HPDE6-E6E7 (cell line): ENCODE measurements at regions not wholly inside any gene's neighbourhood (a gene's known extent, or its start where the extent isn't known, plus 50 kb on each side); places are given as distances from the start of the nearest gene placed in this dataset.
A peak's percentile ranks its signal among the peaks of the same experiment; 100 is the strongest.

ENCODE experiments used
- DNase-seq: peaks from one replicate; pipeline ENCODE4 v3.0.0; 2011; ENCODE audit warnings: missing footprints; ENCODE audit errors: extremely low spot score

DNA sequence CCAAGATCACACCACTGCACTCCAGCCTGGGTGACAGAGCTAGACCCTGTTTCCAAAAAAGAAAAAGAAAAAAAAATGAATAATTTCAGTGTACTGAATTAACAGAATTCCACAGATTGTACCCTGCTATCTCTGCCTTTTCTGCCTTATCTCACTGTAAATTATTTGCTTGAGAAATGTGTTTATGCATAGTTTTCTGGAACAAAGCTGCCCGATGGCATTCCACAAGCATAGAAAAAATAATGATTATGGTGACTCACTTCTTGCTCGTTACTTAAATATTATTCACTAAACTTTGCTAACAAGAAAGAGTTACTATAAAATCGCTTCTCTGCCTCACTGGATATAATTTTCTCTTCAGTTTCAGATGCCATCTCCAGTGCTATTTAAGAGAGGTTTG is 88.7 kb upstream of the FAM169A start:
- no peak for DNase-seq

DNA sequence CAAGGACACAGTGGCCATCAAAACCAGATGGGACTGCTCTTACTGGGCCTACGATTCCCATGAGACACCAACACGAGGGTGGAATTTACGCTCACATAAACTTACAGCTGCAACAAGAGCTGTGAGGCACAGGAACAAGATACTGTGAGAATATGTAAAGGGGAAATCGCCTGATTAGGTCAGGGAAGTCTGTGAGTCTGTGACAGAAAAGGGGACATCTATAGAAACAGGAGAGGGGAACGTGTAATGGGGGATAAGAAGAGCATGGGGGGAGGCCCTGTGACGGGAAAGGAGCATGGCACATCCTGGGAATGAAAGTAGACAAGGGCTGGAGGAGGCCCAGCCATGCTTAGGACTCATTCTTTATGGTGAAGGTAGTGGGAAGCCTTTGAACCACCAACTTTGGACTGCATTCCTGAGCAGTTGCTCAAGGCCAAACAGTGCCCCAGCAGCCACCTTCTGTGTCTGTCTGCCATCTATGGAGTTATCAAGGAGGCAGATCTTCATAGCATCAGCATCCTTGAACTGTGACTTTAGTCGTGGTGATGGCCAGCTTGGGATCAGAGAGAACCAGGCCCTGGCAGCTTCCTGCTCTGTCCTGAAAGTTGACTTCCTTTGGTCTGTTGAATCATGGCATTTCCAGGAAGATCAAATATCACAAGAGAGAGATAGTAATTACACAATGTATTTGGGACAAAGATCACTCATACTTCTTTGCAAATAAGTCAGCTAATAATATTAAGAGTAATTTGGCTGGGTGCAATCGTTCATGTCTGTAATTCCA is 87.9 kb upstream of the FAM169A start:
- no peak for DNase-seq

DNA sequence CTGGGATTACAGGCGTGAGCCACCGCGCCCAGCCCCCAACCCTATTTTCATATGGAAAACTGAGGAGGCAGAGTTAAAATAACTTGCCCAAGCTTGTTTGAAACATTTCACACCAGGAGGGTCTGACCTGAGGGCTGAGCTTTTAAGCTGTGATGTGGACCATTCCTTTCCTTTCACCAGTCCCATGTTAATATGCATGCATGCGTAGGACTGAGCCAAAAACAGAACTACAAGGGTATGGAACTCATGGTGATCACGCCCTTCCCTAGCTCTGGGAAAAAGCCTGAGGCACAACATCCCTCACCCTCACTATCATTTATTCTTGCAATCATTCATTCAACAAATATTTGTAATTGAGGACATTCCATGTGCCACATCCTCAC is 87.4 kb upstream of the FAM169A start:
- no peak for DNase-seq

DNA sequence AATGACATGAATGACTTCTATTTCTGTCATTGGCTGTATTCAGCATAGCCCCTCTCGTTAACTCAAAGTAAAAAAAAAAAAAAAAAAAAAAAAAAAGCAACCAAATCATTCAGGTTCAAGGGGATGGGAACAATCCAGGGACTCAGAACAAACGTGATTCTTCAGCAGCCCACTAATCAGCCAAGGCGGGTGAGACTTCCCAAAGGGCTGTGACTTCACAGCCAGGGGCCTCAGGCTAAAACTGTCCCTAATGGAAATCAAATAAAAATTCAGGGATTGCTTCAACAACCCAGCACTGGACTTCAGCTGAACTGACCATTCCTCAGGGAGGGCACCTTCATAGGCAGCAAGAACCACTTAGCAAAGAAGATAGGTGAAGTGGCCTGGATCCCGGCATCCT is 86.2 kb upstream of the FAM169A start:
- no peak for DNase-seq

DNA sequence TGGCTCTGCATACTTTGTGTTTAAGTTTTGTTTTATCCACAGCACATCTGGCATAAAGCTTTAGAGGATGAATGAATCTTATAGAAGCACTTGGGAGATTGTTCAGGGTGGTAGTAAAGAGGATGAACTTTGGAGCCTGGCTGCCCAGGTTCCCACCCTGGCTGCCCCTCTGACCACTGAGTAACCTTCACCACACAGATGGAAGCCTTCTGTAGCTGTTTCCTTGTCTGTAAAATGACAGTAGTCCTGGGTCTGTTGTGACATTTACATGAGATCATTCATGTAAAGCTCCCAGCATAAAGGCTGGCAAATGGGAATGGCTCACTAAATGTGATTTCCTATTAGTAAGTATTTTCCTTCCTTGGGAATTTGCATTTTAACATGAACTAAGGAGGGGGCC is 85.7 kb upstream of the FAM169A start:
- DNase-seq, result no peak

DNA sequence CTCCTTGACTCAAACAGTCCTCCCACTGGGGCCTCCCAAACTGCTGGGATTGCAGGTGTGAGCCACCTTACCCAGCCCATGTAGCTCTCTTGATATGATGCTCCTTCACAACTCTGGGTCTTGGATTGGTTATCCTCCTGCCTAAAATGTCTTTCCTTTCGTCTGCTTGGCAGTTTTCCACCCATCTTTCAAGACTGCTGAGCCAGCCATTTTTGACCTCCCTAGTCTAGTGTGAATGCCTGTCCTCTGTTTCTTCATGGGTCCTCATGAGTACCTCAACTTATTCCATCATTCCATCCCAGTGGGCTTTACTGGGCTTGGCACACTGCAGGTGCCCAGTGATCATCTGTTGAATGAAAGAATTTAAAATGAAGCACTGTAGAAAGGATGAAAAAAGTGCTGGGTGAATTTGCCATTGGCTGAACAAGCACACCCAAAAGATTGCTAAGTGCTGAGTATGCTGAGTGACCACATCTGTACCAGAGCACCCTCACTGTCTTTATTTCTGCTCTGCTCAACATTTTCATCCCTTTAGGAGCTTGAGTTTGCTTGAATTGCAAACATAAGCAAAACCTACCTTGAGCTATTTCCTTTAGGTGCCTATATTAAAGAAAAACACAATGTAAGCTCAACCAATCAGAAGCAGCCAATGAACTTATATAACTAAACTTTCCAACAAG is 84.8 kb upstream of the FAM169A start:
- DNase-seq, result no peak

DNA sequence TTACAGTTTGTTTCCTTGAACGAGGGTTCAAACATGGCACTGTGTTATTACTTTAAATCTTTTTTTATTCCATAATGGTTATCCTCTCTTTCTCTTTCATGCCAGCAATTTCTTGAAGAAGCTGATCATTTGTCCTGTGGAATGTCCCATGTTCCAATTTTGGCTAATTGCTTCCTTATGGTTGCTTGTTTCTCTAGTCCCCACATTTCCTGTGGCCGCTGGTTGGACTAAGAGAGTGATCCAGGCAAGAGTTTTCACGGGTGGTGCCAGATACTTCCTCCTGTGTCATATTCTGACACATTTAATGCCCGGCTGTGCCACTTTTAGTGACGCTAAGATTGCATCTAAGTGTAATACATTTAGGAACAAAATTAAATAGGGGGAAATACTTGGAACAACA is 83.8 kb upstream of the FAM169A start:
- no peak for DNase-seq

DNA sequence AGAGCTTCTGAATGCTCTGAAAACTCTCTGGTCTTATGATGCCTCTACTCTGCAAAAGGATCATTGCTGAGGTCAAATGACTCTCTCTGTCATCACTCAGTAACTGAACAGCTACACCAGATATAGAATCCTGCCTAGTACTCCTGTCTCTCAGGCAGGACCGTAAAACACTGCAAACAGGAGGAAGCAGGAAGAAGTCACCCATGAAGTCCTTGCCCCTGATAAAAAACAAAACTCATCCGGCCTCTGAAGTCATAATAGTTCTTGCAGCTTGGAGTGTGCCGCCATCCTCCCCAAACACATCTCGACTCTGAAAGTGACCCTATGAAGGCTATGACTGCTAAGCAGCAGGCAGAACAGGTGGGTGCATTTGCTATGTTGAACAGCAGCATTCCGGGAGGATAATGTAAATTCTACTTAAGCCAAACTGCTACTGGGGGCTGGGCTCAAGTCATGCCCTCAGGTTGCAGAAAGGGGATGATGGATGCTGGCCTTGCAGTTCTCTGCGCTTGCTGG is 81.9 kb upstream of the FAM169A start:
- no peak for DNase-seq

DNA sequence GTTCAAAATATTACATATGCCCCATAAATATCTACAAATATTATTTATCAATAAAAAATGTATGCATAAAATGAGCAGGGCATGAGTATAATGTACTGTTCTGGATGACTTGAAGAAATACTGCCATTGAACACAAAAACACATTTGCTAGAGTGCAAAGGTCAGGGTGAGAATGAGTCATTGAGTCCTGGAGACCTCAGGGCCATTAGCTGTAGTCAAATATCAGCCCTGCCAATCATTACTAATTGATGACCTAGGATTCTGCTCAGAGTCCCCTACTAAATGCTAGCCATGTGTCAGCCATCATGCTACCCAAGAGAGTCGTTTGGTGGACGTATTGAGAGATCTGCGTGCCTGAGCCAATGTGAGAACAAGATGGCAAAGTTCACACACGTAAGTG is 80.3 kb upstream of the FAM169A start:
- DNase-seq, result no peak

DNA sequence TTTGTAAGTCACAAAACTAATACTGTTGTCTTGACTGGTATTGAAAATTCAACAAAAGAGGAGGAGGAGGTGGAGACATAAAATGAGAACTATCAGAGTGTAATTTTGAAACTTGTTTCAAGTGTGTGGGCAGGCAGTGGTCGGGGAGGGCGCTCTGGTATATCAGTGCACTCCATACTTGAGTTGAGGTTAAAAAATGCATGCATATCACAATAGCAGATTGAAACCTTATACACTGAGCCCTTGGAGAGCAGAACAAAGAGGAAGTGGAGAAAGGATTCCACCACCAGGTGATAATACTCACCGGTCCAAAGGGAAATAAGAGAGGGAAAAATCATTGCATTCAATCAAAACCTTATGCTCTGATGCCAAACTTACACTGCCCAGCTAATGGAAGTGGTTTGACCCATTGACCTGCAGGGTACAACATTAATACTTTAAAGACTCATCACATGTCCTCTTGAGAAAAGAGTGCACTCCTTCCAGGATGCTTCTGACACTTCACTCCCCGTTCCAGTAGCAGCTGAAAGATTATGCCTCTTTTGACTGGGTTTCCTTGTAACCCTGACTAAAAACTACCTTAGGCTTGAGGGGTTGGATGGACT is 79.5 kb upstream of the FAM169A start:
- DNase-seq, result no peak

DNA sequence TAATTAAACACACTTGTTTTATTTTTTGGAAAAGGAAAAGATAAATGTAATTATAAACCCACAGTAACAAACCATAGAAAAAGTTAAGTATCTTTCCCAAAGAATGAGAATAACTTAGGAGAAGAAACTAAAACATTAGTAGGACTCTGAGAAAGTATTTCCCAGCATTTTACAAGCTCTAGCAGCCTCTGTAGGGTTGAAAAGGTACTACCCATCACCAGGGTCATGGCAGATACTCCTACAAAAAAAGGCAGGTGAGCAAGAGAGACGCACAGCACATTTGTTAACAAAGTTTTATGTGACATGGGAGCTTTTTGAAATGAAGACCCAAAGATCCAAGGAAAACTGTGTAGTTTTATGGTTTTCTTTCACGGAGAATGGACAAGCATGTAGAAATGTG is 77.7 kb upstream of the FAM169A start:
- DNase-seq, result no peak

DNA sequence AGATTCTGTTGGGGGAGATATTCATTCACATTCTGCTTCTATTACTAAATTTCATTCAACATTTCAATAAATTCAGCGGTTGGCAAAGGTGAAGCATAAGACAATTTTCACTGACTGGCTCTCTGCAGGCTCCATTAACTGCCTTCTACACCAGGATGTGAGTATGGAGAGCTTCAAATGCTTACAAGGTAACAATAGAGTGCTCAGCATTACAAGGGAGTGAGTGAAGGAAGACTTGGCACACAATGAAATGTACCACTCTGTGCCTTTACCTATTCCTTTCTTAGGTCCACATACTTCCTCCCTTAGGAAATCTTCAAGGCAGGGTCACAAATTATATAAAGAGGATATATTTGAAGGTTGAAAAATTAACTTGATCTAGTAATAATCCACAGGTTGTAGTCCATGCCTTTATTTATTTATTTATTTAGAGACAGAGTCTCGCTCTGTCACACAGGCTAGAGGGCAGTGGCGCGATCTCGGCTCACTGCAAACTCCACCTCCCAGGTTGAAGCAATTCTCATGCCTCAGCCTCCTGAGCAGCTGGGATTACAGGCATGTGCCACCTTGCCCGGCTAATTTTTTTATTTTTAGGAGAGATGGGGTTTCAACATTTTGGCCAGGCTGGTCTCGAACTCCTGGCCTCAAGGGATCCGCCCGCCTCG is 76.6 kb upstream of the FAM169A start:
- DNase-seq, result no peak

DNA sequence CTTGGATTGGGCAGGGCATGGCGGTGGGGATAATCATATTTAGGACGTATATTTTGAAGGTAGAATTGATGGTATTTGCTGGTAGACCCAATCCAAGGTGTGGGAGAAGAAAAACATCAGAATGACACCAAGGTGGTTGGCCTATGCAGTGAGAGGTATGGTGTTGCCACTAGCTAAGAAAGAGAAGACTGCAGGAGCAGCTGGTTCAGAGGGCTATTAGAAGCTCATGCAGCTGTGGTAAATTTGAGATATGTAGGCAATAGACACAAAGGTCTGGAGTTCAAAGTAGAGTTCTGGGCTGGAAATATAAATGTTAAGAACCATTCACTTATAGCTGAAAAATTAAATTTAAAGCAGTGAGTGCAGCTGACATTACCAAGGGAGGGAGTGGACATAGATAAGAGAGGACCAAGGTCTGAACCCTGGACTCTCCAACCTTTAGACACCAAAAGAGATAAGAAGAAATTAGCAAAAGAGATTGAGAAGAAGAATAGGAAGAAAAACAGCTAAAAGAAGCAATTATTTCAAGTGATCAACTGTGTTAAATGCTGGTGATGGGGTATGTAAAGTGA is 74.7 kb upstream of the FAM169A start:
- DNase-seq, result no peak

DNA sequence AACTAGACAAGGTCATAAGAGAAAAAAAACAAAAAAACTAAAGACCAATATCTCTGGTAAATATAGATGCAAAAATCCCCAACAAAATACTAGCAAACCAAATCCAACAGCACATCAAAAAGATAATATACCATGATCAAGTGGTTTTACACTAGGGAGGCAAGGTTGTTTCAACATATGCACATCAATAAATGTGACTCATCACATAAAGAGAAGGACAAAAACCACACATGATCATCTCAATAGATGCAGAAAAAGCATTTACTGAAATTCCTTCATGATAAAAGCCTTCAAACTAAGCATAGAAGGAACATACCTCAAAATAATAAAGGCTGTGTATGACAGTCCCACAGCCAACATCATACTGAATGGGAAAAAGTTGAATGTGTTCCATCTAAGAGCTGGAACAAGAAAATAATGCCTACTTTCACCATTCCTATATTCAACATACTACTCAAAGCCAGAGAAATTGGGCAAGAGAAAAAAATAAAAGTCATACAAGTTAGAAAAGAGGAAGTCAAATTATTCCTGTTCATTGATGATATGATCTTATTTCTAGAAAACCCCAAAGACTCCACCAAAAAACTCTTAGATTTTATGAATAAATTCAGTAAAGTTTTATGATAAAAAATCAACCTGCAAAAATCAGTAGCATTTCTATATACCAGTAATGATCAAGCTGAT is 72.2 kb upstream of the FAM169A start:
- DNase-seq, result no peak

DNA sequence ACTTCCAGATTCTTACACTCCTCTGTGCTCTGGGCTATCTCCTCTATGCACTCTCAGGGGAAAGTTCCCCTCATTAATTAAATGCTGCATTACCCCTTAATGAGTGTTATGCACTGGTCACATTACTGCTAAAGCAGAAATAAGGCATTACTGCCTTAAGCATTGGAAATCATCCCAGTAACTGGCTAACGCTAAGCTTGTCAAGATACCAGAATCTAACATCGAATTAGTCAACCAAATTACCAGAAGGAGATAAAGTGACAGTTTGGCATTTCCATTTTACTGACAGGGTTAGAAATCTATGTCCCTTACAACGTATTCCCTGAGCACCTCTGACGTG is 69.5 kb upstream of the FAM169A start:
- no peak for DNase-seq

DNA sequence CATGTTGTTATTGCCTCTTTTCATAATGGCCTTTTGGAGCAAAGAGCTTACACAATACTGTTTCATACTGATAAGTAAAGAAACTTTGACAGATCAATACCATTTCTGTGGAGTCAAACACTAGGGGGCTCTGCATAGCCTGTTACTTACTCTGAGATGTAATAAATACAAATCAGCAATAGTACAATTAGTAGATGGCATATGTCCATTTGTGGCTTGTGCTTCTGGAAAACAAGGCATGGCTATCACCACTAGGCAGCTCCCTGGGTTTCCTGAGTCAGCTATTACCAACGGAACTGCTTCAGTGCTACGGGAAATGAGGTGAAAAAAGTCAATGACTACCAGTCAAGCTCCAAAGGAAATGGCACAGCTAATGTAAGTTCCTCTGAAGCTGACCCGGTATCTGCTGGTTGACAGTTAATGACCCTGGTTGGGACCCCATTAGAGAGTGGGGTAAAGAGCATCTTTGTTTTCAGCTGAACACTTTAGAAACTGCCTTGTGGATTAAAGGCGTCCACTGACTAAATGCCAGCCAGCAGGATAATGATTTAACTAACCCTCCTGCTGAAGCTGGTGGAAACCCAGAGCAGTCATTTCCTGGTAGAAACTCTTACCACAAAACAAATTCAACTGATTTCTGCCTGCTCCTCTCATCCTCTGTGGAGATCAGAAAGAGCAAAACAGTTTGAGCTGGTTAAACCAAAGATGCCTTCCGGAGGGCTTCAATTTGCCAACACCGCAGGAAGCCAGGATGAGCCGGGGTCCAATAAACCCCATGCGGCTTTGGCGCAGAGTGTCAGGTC is 69.0 kb upstream of the FAM169A start:
- peak; percentile 25 for DNase-seq

DNA sequence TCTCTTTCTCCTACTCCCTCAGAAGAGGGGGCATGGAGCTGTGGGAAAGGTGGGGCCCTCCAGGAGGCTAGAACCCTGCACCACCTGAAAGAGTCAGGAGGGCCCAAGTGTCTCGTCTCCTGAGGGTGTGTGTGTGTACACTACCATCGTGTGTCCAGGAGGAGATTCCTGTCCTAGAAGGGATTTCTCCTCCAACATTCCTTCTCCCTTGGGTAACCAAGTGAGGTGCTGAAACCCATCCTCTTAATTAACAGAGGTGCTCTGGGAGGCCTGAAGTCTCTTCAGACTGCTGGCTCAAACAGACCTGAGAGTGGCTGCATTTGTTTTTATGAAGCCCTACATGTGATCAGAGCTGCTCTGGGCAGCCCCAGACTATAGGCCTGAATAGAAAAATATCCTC is 61.1 kb upstream of the FAM169A start:
- DNase-seq, result no peak

DNA sequence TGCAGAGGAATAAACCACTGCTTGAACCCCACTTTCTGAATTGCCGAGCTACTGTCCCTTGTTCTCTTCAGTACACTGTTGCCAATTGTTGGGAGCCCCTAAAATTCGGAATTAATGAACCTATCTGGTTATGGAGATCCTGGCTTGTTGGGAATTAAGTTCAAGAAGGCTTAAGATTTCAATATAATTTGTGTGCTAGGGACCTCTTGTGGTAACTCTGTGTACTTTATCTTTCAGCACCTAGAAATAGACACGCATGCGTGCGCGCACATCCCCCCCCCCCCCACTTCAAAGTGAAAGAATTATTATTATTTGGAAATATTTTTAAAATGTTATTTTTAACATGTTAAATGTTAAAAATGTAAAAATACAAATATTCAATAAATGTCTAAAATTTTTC is 53.3 kb upstream of the FAM169A start:
- DNase-seq, result peak; percentile 47

DNA sequence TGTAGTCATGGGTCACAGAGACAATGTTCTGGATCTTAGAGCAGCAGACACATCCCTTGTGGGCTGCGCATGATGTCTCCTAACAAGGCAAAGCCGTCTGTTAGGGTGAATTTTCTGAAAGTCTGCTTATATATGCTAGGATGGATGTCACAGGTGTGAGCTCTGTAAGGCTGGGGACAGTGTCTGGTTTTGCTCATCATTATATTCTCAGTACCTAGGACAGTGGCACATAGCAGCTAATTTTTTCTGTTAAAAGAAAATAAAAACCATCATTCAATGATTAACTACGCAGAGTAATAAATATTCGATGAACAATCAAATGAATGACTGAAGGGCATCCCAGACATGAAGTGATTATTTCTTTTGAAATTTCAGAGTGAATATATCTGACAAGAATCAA is 52.9 kb upstream of the FAM169A start:
- no peak for DNase-seq

DNA sequence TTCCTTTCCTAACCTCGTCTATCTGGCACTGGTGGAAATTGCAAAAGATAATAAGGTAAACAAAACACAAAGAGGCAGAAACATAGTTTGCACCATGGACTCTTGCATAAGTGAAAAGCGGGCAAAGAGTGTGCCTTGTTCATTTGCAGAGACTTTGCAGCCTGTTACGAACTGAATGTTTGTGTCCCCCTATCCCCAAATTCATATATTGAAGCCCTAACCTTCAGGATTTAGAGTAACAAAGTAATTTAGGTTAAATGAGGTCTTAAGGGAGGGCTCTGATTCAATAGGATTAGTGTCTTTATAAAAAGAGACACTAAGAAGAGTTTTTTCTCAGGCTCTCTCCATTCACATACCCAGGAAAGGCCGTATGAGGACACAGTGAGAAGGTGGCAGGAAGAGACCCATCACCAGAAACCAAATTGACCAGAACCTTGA is 52.1 kb upstream of the FAM169A start:
- no peak for DNase-seq
